GM23338 (cell line): ENCODE measurements at regions not wholly inside any gene's neighbourhood (a gene's known extent, or its start where the extent isn't known, plus 50 kb on each side); places are given as distances from the start of the nearest gene placed in this dataset.

Experiments
- ATAC-seq: fragments of 200-7000 bp; cut with Tn5 transposase; 3 replicates; pipeline ENCODE4 v1.9.1; 2020
- DNase-seq: peaks from one replicate; pipeline ENCODE4 v3.0.0-alpha.2; 2015; ENCODE audit warnings: low spot score
- H2AFZ ChIP-seq: fragments of 200-600 bp; sonication (generic); 2 replicates; pipeline ENCODE4 v1.8.0; 2016; ENCODE audit warnings: antibody characterized with exemption, mild to moderate bottlenecking, moderate library complexity
- H3F3A ChIP-seq: fragments of 200-600 bp; sonication (generic); replicated peaks from 2 replicates; pipeline ENCODE4 v1.8.0; 2017; ENCODE audit warnings: antibody characterized with exemption, mixed run types, low read depth
- H3K27ac ChIP-seq: fragments of 200-600 bp; sonication (generic); 2 replicates; pipeline ENCODE4 v1.6.1; 2016; ENCODE audit warnings: low read depth
- H3K27me3 ChIP-seq: fragments of 200-600 bp; sonication (generic); 2 replicates; pipeline ENCODE4 v1.8.0; 2016; ENCODE audit warnings: mild to moderate bottlenecking, mixed run types, moderate library complexity; ENCODE audit not compliant: insufficient read depth
- H3K36me3 ChIP-seq: fragments of 200-600 bp; sonication (generic); 2 replicates; pipeline ENCODE4 v1.8.0; 2016; ENCODE audit warnings: mild to moderate bottlenecking; ENCODE audit not compliant: insufficient read depth
- H3K4me1 ChIP-seq: fragments of 200-600 bp; sonication (generic); 2 replicates; pipeline ENCODE4 v1.8.0; 2016; ENCODE audit warnings: mild to moderate bottlenecking, moderate library complexity; ENCODE audit not compliant: insufficient read depth
- H3K4me2 ChIP-seq: fragments of 200-600 bp; sonication (generic); 2 replicates; pipeline ENCODE4 v1.7.1; 2017; ENCODE audit warnings: mixed run types
- H3K4me3 ChIP-seq: fragments of 200-600 bp; sonication (generic); 2 replicates; pipeline ENCODE4 v1.6.1; 2016; ENCODE audit warnings: mixed run types
- H3K79me2 ChIP-seq: fragments of 200-600 bp; sonication (generic); replicated peaks from 2 replicates; pipeline ENCODE4 v1.8.0; 2017; ENCODE audit warnings: mild to moderate bottlenecking; ENCODE audit not compliant: insufficient read depth
- H3K9me2 ChIP-seq: fragments of 200-600 bp; sonication (generic); 2 replicates; pipeline ENCODE4 v1.8.0; 2017; ENCODE audit not compliant: insufficient read depth
- H4K20me1 ChIP-seq: fragments of 200-600 bp; sonication (generic); replicated peaks from 2 replicates; pipeline ENCODE4 v1.8.0; 2017; ENCODE audit warnings: mild to moderate bottlenecking; ENCODE audit not compliant: insufficient read depth
- H3K27ac Mint-ChIP-seq: 2 replicates; pipeline ENCODE4 v1.8.0; 2020; ENCODE audit warnings: inconsistent platforms, mild to moderate bottlenecking, moderate library complexity, mixed read lengths
- H3K27me3 Mint-ChIP-seq: 3 replicates; pipeline ENCODE4 v1.8.0; 2022; ENCODE audit warnings: low read depth, mild to moderate bottlenecking, moderate library complexity, mixed read lengths, inconsistent platforms; ENCODE audit not compliant: insufficient read depth, poor library complexity
- H3K36me3 Mint-ChIP-seq: 3 replicates; pipeline ENCODE4 v1.8.0; 2021; ENCODE audit warnings: low read depth, mild to moderate bottlenecking, inconsistent platforms, moderate library complexity, mixed read lengths
- H3K4me1 Mint-ChIP-seq: 3 replicates; pipeline ENCODE4 v1.8.0; 2020; ENCODE audit warnings: mild to moderate bottlenecking, inconsistent platforms, mixed read lengths
- H3K4me3 Mint-ChIP-seq: 3 replicates; pipeline ENCODE4 v1.8.0; 2021; ENCODE audit warnings: moderate library complexity, mild to moderate bottlenecking, inconsistent platforms, mixed read lengths
- H3K9me3 Mint-ChIP-seq: 3 replicates; pipeline ENCODE4 v1.8.0; 2020; ENCODE audit warnings: moderate library complexity, mild to moderate bottlenecking, inconsistent platforms, mixed read lengths
- CREB1 ChIP-seq: fragments of 250-450 bp; sonication (Bioruptor Pico); IDR thresholded peaks from 2 replicates; pipeline ENCODE4 v1.5.0; 2020; ENCODE audit warnings: low read depth, mild to moderate bottlenecking, moderate library complexity
- CTCF ChIP-seq, 2 experiments: fragments of 200-600 bp in 1 of 2; sonication (generic) in 1 of 2; conservative IDR thresholded peaks; 2 replicates each; pipeline versions ENCODE4 v1.5.1 to v1.6.1; 2016 to 2017; ENCODE audit warnings: antibody characterized with exemption in 2 of 2, low read depth in 2 of 2, mild to moderate bottlenecking in 2 of 2, moderate library complexity in 1 of 2
- JUNB ChIP-seq: IDR thresholded peaks from one replicate; pipeline ENCODE4 v1.6.1; 2016; ENCODE audit warnings: antibody characterized with exemption; ENCODE audit not compliant: unreplicated experiment
- ZNF331 ChIP-seq: fragments of 250-450 bp; sonication (Bioruptor Pico); IDR thresholded peaks from 2 replicates; pipeline ENCODE4 v1.5.0; 2020; ENCODE audit warnings: low read depth, mild to moderate bottlenecking, moderate library complexity
- ZNF462 ChIP-seq: fragments of 250-450 bp; sonication (Bioruptor Pico); IDR thresholded peaks from 2 replicates; pipeline ENCODE4 v1.5.0; 2020; ENCODE audit warnings: mild to moderate bottlenecking, moderate library complexity

- TF ChIP-seq ZNF462 (CRISPR knock-in tag) (no peak), CREB1 (CRISPR knock-in tag) (no peak), JUNB (no peak)
These were observed 219.1 kb upstream of the RGMA start (continued) for GRCh38 chr15:93308026-93308690.

- Histone ChIP-seq H3K4me2 (no peak overlapping the region), H3K4me1 (no peaks in the 10 kb centered on the region), H3K27ac (no peak overlapping the region), H3K4me3 (no peak overlapping the region), H3F3A (no peaks in the 10 kb centered on the region), H2AFZ (no peak overlapping the region), H3K36me3 (no peaks in the 10 kb centered on the region), H3K9me2 (no peaks in the 10 kb centered on the region), H3K27me3 (no peaks in the 10 kb centered on the region), H4K20me1 (no peaks in the 10 kb centered on the region), H3K79me2 (no peaks in the 10 kb centered on the region)
- Mint-ChIP-seq H3K9me3 (no peaks in the 10 kb centered on the region), H3K4me1 (peaks cover 11% of the 10 kb centered on the region), H3K27me3 (no peaks in the 10 kb centered on the region), H3K4me3 (no peak overlapping the region), H3K36me3 (no peaks in the 10 kb centered on the region), H3K27ac (no peak overlapping the region)
- TF ChIP-seq CTCF (conservative IDR thresholded peaks at IDR 0.05; ENCODE audit: low read depth in 2 of 2) (0 out of 4 replicates have a peak, but pooled peaks of 1 of the 2 experiments have one; percentile 1), ZNF331 (CRISPR knock-in tag) (no peak)
- ATAC-seq (peak; percentile 44; the same call in 2 of the 3 replicates), DNase-seq (peak; percentile 4)
These were observed 218.5 kb upstream of the RGMA start for GRCh38 chr15:93307513-93307912.
